ENCODE measurements at regions not wholly inside any gene's neighbourhood (a gene's known extent, or its start where the extent isn't known, plus 50 kb on each side); places are given as distances from the start of the nearest gene placed in this dataset.

GRCh38 chr1:91622616-91623015 lies 122.0 kb downstream of the CDC7 start:
- no peak for TF ChIP-seq JUNB (IDR thresholded peaks at IDR 0.05; ENCODE audit: unreplicated experiment)
- TF ChIP-seq, protein P1, sequence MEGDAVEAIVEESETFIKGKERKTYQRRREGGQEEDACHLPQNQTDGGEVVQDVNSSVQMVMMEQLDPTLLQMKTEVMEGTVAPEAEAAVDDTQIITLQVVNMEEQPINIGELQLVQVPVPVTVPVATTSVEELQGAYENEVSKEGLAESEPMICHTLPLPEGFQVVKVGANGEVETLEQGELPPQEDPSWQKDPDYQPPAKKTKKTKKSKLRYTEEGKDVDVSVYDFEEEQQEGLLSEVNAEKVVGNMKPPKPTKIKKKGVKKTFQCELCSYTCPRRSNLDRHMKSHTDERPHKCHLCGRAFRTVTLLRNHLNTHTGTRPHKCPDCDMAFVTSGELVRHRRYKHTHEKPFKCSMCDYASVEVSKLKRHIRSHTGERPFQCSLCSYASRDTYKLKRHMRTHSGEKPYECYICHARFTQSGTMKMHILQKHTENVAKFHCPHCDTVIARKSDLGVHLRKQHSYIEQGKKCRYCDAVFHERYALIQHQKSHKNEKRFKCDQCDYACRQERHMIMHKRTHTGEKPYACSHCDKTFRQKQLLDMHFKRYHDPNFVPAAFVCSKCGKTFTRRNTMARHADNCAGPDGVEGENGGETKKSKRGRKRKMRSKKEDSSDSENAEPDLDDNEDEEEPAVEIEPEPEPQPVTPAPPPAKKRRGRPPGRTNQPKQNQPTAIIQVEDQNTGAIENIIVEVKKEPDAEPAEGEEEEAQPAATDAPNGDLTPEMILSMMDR (conservative IDR thresholded peaks at IDR 0.05; ENCODE audit: low read depth in 2 of 2), result no peak
- no peak for TF ChIP-seq POLR2AphosphoS5 (IDR thresholded peaks at IDR 0.05; ENCODE audit: low read depth)
- no peak for TF ChIP-seq REST (IDR thresholded peaks at IDR 0.05; ENCODE audit: unreplicated experiment)
- no peak for TF ChIP-seq EZH2 (IDR thresholded peaks at IDR 0.05; ENCODE audit: low read depth, unreplicated experiment)
- TF ChIP-seq EZH2phosphoT487 (IDR thresholded peaks at IDR 0.05; ENCODE audit: unreplicated experiment), result no peak
- TF ChIP-seq CREB1 (CRISPR knock-in tag; IDR thresholded peaks at IDR 0.05; ENCODE audit: low read depth), result no peak
- TF ChIP-seq, protein P2, sequence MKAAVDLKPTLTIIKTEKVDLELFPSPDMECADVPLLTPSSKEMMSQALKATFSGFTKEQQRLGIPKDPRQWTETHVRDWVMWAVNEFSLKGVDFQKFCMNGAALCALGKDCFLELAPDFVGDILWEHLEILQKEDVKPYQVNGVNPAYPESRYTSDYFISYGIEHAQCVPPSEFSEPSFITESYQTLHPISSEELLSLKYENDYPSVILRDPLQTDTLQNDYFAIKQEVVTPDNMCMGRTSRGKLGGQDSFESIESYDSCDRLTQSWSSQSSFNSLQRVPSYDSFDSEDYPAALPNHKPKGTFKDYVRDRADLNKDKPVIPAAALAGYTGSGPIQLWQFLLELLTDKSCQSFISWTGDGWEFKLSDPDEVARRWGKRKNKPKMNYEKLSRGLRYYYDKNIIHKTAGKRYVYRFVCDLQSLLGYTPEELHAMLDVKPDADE (IDR thresholded peaks at IDR 0.05), result no peak
- no peak for TF ChIP-seq ZNF331 (CRISPR knock-in tag; IDR thresholded peaks at IDR 0.05; ENCODE audit: low read depth)
- no peak for TF ChIP-seq STAT1 (IDR thresholded peaks at IDR 0.05; ENCODE audit: unreplicated experiment)
- TF ChIP-seq ZNF462 (CRISPR knock-in tag; IDR thresholded peaks at IDR 0.05), result no peak

All from GM23338 (cell line).